Endothelial cell of umbilical vein (primary cell): ENCODE measurements at regions not wholly inside any gene's neighbourhood (a gene's known extent, or its start where the extent isn't known, plus 50 kb on each side); places are given as distances from the start of the nearest gene placed in this dataset.
"Not testable (repeated sequence)": the region's sequence is repeated elsewhere in the genome, so short reads cannot be mapped to it uniquely, and the experiment has no call there.

Source experiments
- CTCF ChIP-seq, 2 donors: IDR thresholded peaks; 1 replicate in 1 of 2; 2 replicates in 1 of 2; pipeline ENCODE4 v1.5.1; 2011; ENCODE audit warnings: low read length in 2 of 2, mild to moderate bottlenecking in 2 of 2, moderate library complexity in 2 of 2, control low read depth in 1 of 2, inconsistent platforms in 1 of 2, low read depth in 1 of 2; ENCODE audit not compliant: insufficient read depth in 1 of 2; ENCODE audit errors: extremely low read depth in 1 of 2
- EZH2 ChIP-seq: IDR thresholded peaks from 2 replicates; pipeline ENCODE4 v1.6.1; 2012; ENCODE audit warnings: borderline replicate concordance, low read depth, mild to moderate bottlenecking, moderate library complexity, low read length, inconsistent platforms; ENCODE audit not compliant: severe bottlenecking
- JUN ChIP-seq: IDR thresholded peaks from 2 replicates; pipeline ENCODE4 v1.6.1; 2011; ENCODE audit warnings: borderline replicate concordance, low read depth; ENCODE audit not compliant: insufficient read length, insufficient read depth
- MAX ChIP-seq: IDR thresholded peaks from 2 replicates; pipeline ENCODE4 v1.6.1; 2011; ENCODE audit not compliant: insufficient read depth, insufficient read length
- MYC ChIP-seq: IDR thresholded peaks from one replicate; pipeline ENCODE4 v1.6.1; 2011; ENCODE audit warnings: mild to moderate bottlenecking, low read depth, low read length
- POLR2A ChIP-seq: IDR thresholded peaks from 2 replicates; pipeline ENCODE4 v1.6.1; 2012; ENCODE audit warnings: low read depth, mild to moderate bottlenecking, control low read depth, low read length
- POLR2AphosphoS5 ChIP-seq: IDR thresholded peaks from 2 replicates; pipeline ENCODE4 v1.6.1; 2012; ENCODE audit warnings: low read depth, mild to moderate bottlenecking, control low read depth, low read length, moderate library complexity; ENCODE audit not compliant: insufficient read depth

- not testable (repeated sequence) for TF ChIP-seq CTCF (IDR thresholded peaks at IDR 0.05; ENCODE audit: extremely low read depth in 1 of 2, insufficient read depth in 1 of 2, low read depth in 1 of 2, low read length in 2 of 2); POLR2A; POLR2AphosphoS5; MAX; EZH2; MYC; JUN
These were observed 176.4 kb downstream of the AKR1D1 start for GRCh38 chr7:138252666-138253065.
